ENCODE measurements at regions not wholly inside any gene's neighbourhood (a gene's known extent, or its start where the extent isn't known, plus 50 kb on each side); places are given as distances from the start of the nearest gene placed in this dataset.

DNA sequence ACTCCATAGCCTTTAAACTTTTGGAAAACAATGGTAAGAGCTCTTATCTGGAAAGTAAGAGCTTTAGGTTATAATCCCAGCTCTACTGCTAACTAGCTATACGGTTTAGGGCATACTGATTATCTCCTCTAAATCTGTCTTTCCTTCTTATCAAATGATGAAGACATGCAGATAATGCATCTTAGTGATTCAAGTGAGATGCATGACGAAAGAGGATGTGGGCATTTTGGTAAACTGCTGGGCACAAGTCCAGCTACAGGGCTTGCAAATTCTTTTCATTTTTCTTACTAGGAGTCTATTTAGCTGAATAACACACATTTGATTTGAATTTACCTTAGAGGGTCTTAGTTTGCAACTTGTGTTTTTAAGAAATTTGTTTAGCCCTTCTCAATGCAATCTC is 1604.8 kb upstream of the ZEB2 start (continued):
- TF ChIP-seq, protein P1, sequence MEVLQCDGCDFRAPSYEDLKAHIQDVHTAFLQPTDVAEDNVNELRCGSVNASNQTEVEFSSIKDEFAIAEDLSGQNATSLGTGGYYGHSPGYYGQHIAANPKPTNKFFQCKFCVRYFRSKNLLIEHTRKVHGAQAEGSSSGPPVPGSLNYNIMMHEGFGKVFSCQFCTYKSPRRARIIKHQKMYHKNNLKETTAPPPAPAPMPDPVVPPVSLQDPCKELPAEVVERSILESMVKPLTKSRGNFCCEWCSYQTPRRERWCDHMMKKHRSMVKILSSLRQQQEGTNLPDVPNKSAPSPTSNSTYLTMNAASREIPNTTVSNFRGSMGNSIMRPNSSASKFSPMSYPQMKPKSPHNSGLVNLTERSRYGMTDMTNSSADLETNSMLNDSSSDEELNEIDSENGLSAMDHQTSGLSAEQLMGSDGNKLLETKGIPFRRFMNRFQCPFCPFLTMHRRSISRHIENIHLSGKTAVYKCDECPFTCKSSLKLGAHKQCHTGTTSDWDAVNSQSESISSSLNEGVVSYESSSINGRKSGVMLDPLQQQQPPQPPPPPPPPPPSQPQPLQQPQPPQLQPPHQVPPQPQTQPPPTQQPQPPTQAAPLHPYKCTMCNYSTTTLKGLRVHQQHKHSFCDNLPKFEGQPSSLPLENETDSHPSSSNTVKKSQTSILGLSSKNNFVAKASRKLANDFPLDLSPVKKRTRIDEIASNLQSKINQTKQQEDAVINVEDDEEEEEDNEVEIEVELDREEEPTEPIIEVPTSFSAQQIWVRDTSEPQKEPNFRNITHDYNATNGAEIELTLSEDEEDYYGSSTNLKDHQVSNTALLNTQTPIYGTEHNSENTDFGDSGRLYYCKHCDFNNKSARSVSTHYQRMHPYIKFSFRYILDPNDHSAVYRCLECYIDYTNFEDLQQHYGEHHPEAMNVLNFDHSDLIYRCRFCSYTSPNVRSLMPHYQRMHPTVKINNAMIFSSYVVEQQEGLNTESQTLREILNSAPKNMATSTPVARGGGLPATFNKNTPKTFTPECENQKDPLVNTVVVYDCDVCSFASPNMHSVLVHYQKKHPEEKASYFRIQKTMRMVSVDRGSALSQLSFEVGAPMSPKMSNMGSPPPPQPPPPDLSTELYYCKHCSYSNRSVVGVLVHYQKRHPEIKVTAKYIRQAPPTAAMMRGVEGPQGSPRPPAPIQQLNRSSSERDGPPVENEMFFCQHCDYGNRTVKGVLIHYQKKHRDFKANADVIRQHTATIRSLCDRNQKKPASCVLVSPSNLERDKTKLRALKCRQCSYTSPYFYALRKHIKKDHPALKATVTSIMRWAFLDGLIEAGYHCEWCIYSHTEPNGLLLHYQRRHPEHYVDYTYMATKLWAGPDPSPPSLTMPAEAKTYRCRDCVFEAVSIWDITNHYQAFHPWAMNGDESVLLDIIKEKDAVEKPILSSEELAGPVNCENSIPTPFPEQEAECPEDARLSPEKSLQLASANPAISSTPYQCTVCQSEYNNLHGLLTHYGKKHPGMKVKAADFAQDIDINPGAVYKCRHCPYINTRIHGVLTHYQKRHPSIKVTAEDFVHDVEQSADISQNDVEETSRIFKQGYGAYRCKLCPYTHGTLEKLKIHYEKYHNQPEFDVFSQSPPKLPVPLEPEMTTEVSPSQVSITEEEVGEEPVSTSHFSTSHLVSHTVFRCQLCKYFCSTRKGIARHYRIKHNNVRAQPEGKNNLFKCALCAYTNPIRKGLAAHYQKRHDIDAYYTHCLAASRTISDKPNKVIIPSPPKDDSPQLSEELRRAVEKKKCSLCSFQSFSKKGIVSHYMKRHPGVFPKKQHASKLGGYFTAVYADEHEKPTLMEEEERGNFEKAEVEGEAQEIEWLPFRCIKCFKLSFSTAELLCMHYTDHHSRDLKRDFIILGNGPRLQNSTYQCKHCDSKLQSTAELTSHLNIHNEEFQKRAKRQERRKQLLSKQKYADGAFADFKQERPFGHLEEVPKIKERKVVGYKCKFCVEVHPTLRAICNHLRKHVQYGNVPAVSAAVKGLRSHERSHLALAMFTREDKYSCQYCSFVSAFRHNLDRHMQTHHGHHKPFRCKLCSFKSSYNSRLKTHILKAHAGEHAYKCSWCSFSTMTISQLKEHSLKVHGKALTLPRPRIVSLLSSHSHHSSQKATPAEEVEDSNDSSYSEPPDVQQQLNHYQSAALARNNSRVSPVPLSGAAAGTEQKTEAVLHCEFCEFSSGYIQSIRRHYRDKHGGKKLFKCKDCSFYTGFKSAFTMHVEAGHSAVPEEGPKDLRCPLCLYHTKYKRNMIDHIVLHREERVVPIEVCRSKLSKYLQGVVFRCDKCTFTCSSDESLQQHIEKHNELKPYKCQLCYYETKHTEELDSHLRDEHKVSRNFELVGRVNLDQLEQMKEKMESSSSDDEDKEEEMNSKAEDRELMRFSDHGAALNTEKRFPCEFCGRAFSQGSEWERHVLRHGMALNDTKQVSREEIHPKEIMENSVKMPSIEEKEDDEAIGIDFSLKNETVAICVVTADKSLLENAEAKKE (CRISPR knock-in tag; IDR thresholded peaks at IDR 0.05) = no peak
- no peak for TF ChIP-seq STAT1 (IDR thresholded peaks at IDR 0.05; ENCODE audit: unreplicated experiment)
- no peak for TF ChIP-seq POLR2AphosphoS5 (IDR thresholded peaks at IDR 0.05; ENCODE audit: low read depth)
- TF ChIP-seq, protein P2, sequence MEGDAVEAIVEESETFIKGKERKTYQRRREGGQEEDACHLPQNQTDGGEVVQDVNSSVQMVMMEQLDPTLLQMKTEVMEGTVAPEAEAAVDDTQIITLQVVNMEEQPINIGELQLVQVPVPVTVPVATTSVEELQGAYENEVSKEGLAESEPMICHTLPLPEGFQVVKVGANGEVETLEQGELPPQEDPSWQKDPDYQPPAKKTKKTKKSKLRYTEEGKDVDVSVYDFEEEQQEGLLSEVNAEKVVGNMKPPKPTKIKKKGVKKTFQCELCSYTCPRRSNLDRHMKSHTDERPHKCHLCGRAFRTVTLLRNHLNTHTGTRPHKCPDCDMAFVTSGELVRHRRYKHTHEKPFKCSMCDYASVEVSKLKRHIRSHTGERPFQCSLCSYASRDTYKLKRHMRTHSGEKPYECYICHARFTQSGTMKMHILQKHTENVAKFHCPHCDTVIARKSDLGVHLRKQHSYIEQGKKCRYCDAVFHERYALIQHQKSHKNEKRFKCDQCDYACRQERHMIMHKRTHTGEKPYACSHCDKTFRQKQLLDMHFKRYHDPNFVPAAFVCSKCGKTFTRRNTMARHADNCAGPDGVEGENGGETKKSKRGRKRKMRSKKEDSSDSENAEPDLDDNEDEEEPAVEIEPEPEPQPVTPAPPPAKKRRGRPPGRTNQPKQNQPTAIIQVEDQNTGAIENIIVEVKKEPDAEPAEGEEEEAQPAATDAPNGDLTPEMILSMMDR (conservative IDR thresholded peaks at IDR 0.05; ENCODE audit: low read depth in 2 of 2) = no peak
- TF ChIP-seq CREB1 (CRISPR knock-in tag; IDR thresholded peaks at IDR 0.05; ENCODE audit: low read depth) = no peak

DNA sequence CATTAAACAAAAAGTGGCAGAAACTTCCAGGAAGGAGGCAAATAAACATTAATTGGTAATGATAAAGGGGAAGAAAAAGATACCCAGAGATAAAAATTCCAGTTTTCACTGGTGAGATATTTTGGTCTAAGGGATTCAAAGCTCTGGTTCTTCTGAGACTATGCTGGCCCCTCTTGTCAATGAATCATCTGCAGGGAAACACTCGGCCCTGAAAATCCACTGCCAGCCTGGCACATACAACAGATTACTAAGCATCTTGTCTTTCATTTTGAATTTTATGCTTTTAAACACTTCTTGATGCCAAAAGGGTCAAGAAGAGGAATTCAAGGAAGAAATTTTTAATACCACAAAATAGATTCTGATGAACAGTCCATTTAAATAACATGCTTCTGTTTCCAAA is 1603.8 kb upstream of the ZEB2 start:
- peaks cover 8% of the 10 kb centered on the region for H3K4me1 Mint-ChIP-seq
- H3K27ac Mint-ChIP-seq = no peak overlapping the region
- no peaks in the 10 kb centered on the region for H3K9me3 Mint-ChIP-seq
- TF ChIP-seq, protein P2 (conservative IDR thresholded peaks at IDR 0.05; ENCODE audit: low read depth in 2 of 2) = no peak
- TF ChIP-seq EZH2phosphoT487 (IDR thresholded peaks at IDR 0.05; ENCODE audit: unreplicated experiment) = no peak
- TF ChIP-seq CREB1 (CRISPR knock-in tag; IDR thresholded peaks at IDR 0.05; ENCODE audit: low read depth) = no peak
- TF ChIP-seq ZNF114 (CRISPR knock-in tag; IDR thresholded peaks at IDR 0.05) = no peak
- TF ChIP-seq, protein P3, sequence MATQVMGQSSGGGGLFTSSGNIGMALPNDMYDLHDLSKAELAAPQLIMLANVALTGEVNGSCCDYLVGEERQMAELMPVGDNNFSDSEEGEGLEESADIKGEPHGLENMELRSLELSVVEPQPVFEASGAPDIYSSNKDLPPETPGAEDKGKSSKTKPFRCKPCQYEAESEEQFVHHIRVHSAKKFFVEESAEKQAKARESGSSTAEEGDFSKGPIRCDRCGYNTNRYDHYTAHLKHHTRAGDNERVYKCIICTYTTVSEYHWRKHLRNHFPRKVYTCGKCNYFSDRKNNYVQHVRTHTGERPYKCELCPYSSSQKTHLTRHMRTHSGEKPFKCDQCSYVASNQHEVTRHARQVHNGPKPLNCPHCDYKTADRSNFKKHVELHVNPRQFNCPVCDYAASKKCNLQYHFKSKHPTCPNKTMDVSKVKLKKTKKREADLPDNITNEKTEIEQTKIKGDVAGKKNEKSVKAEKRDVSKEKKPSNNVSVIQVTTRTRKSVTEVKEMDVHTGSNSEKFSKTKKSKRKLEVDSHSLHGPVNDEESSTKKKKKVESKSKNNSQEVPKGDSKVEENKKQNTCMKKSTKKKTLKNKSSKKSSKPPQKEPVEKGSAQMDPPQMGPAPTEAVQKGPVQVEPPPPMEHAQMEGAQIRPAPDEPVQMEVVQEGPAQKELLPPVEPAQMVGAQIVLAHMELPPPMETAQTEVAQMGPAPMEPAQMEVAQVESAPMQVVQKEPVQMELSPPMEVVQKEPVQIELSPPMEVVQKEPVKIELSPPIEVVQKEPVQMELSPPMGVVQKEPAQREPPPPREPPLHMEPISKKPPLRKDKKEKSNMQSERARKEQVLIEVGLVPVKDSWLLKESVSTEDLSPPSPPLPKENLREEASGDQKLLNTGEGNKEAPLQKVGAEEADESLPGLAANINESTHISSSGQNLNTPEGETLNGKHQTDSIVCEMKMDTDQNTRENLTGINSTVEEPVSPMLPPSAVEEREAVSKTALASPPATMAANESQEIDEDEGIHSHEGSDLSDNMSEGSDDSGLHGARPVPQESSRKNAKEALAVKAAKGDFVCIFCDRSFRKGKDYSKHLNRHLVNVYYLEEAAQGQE (IDR thresholded peaks at IDR 0.05; ENCODE audit: unreplicated experiment) = no peak
- TF ChIP-seq JUNB (IDR thresholded peaks at IDR 0.05; ENCODE audit: unreplicated experiment) = no peak
- TF ChIP-seq NANOG (IDR thresholded peaks at IDR 0.05; ENCODE audit: borderline replicate concordance) = no peak
- TF ChIP-seq ZNF331 (CRISPR knock-in tag; IDR thresholded peaks at IDR 0.05; ENCODE audit: low read depth) = no peak

More for the DNA sequence above, 1603.8 kb upstream of the ZEB2 start:
- Histone ChIP-seq H3K36me3 (ENCODE audit: insufficient read depth) (no peaks in the 10 kb centered on the region), H3K9me2 (ENCODE audit: insufficient read depth) (0 out of 2 replicates have a peak, but pooled peaks cover 2% of the 10 kb centered on the region), H4K20me1 (replicated peaks; ENCODE audit: insufficient read depth) (no peaks in the 10 kb centered on the region), H3K27ac (ENCODE audit: low read depth) (no peak overlapping the region), H3K27me3 (ENCODE audit: insufficient read depth) (no peaks in the 10 kb centered on the region), H2AFZ (no peak overlapping the region), H3F3A (replicated peaks; ENCODE audit: low read depth) (no peaks in the 10 kb centered on the region), H3K79me2 (replicated peaks; ENCODE audit: insufficient read depth) (no peaks in the 10 kb centered on the region), H3K4me2 (no peak overlapping the region), H3K4me1 (ENCODE audit: insufficient read depth) (no peaks in the 10 kb centered on the region), H3K4me3 (no peak overlapping the region)
- no peak overlapping the region for H3K4me3 Mint-ChIP-seq
- no peaks in the 10 kb centered on the region for H3K36me3 Mint-ChIP-seq (ENCODE audit: low read depth)
- DNase-seq (ENCODE audit: low spot score) = no peak
- no peak for ATAC-seq
- H3K27me3 Mint-ChIP-seq (ENCODE audit: insufficient read depth, low read depth, poor library complexity) = no peaks in the 10 kb centered on the region

Measured in GM23338 (cell line).